ENCODE measurements at regions not wholly inside any gene's neighbourhood (a gene's known extent, or its start where the extent isn't known, plus 50 kb on each side); places are given as distances from the start of the nearest gene placed in this dataset.

DNA sequence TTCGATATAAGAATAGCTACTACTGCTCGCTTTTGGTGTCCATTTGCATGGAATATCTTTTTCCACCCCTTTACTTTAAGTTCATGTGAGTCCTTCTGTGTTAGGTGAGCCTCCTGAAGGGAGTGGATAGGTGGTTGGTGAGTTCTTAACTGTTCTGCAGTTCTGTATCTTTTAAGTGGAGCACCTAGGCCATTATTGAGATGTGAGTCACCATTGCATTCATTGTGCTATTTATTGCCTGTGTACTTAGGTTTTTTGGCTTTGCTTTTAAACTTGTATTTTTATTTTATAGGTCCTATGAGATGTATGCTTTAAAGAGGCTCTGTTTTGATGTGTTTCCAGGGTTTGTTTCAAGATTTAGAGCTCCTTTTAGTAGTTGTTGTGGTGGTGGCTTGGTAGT is 1430.8 kb downstream of the REEP3 start:
- Mint-ChIP-seq H3K36me3 (ENCODE audit: low read depth) (peaks cover 4% of the 10 kb centered on the region), H3K9me3 (peaks cover 29% of the 10 kb centered on the region), H3K4me1 (no peaks in the 10 kb centered on the region), H3K27me3 (ENCODE audit: low read depth, poor library complexity) (no peaks in the 10 kb centered on the region), H3K4me3 (no peak overlapping the region), H3K27ac (no peak overlapping the region)
- DNase-seq, result no peak
- TF ChIP-seq CTCF (IDR thresholded peaks at IDR 0.05), result no peak

DNA sequence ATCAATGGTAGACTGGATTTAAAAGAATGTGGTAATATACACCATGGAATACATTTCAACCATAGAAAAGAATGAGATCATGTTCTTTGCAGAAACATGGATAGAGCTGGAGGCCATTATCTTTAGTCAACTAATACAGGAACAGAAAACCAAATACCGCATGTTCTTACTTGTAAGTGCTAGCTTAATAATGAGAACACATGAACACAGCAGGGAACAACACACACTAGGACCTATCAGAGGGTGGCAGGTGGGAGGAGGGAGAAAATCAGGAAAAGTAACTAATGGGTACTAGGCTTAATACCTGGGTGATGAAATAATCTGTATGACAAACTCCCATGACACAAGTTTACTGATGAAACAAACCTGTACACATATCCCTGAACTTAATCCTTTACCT is 1435.2 kb downstream of the REEP3 start:
- TF ChIP-seq CTCF (IDR thresholded peaks at IDR 0.05), result no peak
- Mint-ChIP-seq H3K27me3 (ENCODE audit: low read depth, poor library complexity) (no peaks in the 10 kb centered on the region), H3K9me3 (peaks cover 20% of the 10 kb centered on the region), H3K4me1 (no peaks in the 10 kb centered on the region), H3K27ac (no peak overlapping the region), H3K4me3 (no peak overlapping the region), H3K36me3 (ENCODE audit: low read depth) (no peaks in the 10 kb centered on the region)
- no peak for DNase-seq

- TF ChIP-seq CTCF (IDR thresholded peaks at IDR 0.05), result no peak
- Mint-ChIP-seq H3K9me3 (peaks cover 9% of the 10 kb centered on the region), H3K36me3 (ENCODE audit: low read depth) (no peaks in the 10 kb centered on the region), H3K4me3 (no peak overlapping the region), H3K27ac (no peak overlapping the region), H3K27me3 (ENCODE audit: low read depth, poor library complexity) (no peaks in the 10 kb centered on the region), H3K4me1 (no peaks in the 10 kb centered on the region)
- DNase-seq, result no peak
These were observed 1437.9 kb downstream of the REEP3 start for GRCh38 chr10:64959116-64959515.

GRCh38 chr10:64959883-64960282 is 1438.7 kb downstream of the REEP3 start:
- Mint-ChIP-seq H3K27ac (no peak overlapping the region), H3K4me3 (no peak overlapping the region), H3K4me1 (no peaks in the 10 kb centered on the region), H3K36me3 (ENCODE audit: low read depth) (no peaks in the 10 kb centered on the region), H3K27me3 (ENCODE audit: low read depth, poor library complexity) (no peaks in the 10 kb centered on the region), H3K9me3 (peaks cover under 1% of the 10 kb centered on the region)
- DNase-seq, result no peak
- TF ChIP-seq CTCF (IDR thresholded peaks at IDR 0.05), result no peak

- no peak overlapping the region for H3K27ac Mint-ChIP-seq
- TF ChIP-seq CTCF (IDR thresholded peaks at IDR 0.05), result no peak
These were observed 1452.2 kb downstream of the REEP3 start for GRCh38 chr10:64973391-64973790.

GRCh38 chr10:64976150-64976549 is 1454.9 kb downstream of the REEP3 start:
- H3K9me3 Mint-ChIP-seq, result no peaks in the 10 kb centered on the region
- no peak for TF ChIP-seq CTCF (IDR thresholded peaks at IDR 0.05)
- H3K27me3 Mint-ChIP-seq (ENCODE audit: low read depth, poor library complexity), result peaks cover 3% of the 10 kb centered on the region
- no peak for DNase-seq
- no peak overlapping the region for H3K27ac Mint-ChIP-seq
- H3K36me3 Mint-ChIP-seq (ENCODE audit: low read depth), result no peaks in the 10 kb centered on the region
- H3K4me1 Mint-ChIP-seq, result no peaks in the 10 kb centered on the region
- H3K4me3 Mint-ChIP-seq, result no peak overlapping the region

More at GRCh38 chr10:64973391-64973790, 1452.2 kb downstream of the REEP3 start:
- Mint-ChIP-seq H3K9me3 (no peaks in the 10 kb centered on the region), H3K4me3 (no peak overlapping the region), H3K4me1 (no peaks in the 10 kb centered on the region), H3K27me3 (ENCODE audit: low read depth, poor library complexity) (no peaks in the 10 kb centered on the region), H3K36me3 (ENCODE audit: low read depth) (no peaks in the 10 kb centered on the region)
- no peak for DNase-seq
